HT1080 (cell line): ENCODE measurements at regions not wholly inside any gene's neighbourhood (a gene's known extent, or its start where the extent isn't known, plus 50 kb on each side); places are given as distances from the start of the nearest gene placed in this dataset.
A peak's percentile ranks its signal among the peaks of the same experiment; 100 is the strongest.
"Not testable (repeated sequence)": the region's sequence is repeated elsewhere in the genome, so short reads cannot be mapped to it uniquely, and the experiment has no call there.

ENCODE experiments used
- DNase-seq: peaks from one replicate; pipeline ENCODE4 v3.0.0-alpha.2; 2015; ENCODE audit warnings: low read depth

DNA sequence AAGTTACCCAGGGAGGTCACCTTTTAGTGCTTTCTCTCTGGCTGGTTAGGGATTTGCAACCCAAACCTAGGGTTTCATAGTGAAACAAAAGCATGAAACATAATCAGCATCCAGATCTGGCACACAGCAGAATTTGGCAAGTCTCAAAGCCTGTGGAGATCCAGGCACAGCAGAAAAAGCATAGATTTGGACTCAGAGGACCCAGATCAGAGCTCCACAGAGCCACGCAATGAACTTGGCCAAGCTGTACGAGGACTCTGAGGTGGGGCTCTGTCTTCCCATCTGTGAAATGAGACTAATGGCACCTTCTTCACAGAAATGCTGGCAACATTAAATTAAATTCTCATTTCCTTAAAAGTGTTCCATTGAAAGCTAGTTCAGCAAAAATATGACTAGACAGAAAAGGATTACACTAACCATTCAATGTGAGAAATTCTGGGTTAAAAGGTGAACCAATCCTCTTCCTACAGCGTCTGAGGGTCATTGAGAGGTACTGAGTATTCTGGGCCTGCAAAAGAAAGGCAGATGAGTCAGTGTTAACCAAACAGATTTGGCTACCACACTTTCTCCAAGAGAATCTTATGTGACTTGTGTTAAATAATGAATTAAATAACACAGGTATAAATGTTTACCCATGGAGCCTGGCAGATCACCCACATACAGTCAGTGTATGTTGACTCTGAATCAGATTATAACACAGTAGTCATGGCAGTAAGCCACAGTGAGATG is 266.3 kb downstream of the MREG start:
- peak; percentile 48 for DNase-seq

DNA sequence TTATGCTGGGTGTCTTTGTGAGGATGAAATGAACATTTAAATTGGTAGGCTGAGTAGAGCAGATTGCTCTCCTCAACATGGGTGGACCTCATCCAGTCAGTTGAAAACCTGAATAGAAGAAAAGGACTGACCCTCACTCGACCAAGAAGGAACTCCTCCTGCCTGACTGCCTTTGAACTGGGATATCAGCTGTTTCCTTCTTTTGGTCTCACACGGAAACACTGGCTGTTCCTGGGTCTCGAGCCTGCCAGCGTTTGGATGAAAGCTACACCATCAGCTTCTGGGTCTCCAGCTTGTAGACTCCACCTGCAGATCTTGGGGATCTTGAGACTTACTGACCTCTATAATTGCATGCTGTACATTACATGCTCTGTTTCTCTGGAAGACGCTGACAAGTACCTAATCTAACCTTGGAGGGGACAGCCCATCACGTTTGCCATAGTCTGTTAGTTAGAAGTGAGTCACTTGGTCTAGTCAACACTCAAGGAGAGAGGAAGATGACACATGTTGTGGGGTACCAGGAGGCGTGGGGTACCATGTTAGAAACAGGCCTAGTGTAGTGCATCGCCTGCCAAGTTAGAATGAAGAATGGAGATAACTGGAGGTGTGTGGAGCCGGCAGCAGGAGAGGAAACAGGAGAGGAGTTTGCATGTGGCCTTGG is 267.0 kb downstream of the MREG start:
- no peak for DNase-seq

DNA sequence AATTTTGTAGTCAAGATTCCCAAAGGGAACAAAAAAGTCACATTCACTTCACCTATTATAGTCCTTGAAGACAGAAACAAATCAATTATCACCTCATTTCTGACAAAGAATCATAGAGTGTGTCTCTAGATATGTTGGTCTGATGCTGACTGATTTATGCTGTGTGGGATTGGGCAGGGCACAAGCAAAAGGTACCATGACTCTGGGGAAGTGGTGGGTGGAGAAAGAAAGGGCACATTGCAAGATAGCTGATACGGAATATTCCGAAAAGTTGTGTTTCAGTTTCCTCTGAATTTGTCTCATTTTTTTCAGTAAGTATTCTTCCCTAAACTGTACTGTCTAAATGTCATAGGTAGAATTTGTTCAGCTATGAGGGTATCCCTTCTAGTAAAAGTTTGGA is 268.0 kb downstream of the MREG start:
- DNase-seq = no peak

DNA sequence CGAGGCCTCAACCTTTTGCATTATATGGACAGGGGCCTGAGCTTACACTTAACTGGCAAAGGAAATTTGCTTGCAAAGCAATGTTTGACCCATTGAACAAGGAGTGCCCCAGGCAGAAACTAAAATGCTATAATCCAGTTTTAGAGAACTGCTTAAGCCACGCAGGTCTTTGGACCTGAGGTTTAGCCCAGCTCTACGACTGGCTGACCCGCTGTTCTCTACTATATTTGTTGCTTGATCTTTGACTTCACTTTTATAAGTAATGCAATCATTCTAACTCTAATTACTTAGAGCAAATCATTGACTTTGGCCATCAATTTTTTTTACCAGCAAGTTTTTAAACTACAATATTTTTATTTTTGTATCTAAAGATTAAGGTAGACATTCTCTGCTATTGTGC is 268.8 kb downstream of the MREG start:
- DNase-seq = no peak

DNA sequence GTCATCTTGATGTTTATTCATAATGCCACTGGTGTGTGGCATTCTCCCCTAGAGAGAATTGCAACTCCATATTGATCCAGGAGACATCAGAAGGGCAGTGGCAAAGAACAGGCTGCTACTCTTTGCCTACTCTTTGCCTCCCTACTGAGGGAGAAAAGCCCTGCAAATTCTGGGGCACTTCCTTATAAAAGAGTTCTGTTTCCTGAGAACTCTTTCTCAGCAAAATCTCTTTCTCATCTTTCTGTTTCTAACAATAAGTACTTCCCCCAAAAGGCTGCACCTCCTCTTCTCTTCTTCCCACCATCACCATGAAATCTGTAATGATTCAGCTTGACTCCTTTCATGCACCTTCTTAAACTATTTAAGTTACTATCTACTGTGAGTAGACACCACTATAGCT is 270.3 kb downstream of the MREG start:
- DNase-seq = no peak

DNA sequence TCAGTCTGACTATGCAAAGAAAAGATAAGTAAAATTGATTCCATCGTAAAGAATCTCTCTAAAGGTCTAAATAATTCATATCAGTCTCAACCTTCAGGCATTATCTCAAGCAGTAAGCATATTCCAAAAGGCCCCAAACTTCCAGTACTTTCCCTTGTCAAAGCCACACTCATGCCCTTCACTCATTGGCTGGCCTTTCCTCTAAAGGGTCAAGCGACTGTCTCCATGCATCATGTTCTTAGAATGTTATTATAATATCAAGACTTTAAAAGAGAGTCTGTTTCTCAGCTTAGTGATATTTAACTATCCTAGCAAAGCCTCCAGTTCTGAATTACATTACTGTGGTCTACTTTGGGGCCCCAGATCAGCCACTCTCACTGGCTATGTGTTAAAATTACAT is 271.3 kb downstream of the MREG start:
- no peak for DNase-seq

DNA sequence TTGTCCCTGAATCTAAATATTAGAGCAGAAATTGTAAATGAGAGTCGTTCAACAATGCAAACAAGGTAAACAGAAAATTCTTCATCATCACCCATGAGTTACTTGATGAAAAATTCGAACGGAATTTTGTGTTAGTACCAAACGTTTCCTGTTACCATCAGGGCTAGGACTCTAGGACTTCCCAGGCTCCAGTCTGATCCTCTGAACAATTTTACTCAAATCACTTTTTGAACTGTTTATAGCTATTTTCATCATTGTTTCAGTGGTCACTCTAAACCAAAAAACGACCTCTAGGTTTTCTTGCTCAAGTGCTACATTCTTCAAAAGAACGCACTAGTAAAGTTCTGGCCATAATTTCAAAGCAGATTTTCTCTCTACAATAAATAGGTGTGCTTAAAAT is 273.3 kb downstream of the MREG start:
- no peak for DNase-seq

DNA sequence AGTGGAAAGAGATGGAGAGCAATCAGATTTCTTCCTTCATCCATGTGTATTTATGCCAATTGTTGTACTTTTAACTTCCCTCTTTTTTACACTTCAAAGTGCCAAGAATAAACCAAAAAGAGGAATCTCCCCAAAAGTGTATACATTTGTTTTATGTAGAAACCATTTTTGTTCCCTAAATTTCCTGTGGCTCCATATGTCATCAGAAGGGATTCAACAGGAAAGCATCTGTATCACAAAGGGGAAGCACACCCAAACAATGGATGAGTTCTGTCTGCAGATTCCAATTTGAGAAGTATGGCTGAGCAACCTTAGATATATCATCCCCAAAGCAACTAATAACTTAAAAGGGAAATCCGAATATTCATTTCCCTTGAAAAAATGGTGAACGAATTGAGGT is 275.0 kb downstream of the MREG start:
- DNase-seq = no peak

DNA sequence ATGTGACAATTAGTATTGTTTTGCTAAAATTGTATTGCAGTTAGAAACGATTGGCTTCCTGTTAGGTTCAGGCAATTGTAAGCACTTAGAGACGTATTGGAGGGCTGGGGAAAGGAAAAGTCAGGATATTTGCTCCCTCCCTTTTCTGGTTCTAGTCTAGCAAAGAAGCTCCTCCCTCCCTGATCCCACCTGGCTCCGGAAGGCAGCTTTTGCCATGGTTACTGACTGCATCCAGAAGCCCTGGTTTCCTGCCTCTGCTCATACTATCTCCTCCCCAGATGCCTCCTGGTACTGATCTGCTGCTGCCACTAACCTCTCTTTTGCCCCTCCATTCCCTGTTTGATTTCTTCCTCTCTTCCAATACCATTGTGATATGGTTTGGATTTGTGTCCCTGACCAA is 275.9 kb downstream of the MREG start:
- DNase-seq = no peak

DNA sequence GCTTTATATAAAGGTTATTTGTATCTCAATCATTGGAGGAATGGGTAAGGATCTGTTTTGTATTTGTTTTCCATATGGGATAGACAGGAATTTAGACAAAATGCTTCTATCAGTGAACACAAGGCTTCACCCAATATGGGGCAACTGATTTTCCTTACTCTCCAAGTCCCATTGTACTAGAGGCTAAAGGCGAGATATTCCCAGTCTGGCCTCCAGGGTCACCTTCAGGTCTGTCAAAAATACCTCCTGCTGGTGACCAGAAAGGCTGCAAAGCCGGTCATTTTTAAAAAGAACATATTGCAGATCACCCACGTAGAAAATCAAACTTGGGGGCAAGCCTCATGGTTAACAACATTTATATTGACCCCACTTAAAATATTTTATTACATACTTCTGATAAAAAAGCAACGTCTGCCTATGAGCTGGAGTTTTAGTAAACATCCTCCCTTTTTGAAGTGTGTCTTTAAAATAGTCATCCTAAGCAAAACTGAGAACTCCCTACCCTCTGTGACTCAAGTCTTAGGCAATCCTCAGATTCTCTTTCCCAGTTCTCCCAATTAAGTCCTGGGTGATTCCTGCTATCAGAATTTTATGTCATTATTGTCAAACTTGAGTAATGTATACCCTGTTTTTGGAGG is 276.6 kb downstream of the MREG start:
- peak; percentile 44 for DNase-seq

DNA sequence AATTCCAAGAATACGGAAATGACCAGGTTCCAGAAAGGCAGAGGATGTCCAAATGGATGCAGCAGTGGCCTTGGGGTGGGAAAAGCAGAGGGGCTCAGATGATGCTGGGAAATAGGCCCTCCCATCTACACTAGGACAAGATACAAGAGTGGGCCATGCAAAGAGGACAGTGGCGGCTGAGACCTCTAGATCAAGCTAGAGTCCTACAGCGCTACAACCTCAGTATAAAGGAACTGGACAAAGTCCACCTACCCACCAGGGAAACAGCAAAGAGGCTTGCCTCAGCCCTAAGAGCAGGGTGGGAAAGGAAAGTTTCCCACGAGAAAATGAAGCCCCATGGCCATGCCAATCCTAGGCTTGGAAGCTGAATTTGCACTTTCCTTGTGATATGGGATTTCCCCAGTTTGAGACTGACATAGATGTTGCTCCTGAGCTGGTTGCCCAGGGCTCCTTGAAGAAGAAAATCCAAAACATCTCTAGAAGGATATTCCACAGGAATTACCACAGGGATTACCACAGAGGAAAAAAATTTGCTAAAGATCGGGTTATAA is 282.2 kb downstream of the MREG start:
- no peak for DNase-seq

DNA sequence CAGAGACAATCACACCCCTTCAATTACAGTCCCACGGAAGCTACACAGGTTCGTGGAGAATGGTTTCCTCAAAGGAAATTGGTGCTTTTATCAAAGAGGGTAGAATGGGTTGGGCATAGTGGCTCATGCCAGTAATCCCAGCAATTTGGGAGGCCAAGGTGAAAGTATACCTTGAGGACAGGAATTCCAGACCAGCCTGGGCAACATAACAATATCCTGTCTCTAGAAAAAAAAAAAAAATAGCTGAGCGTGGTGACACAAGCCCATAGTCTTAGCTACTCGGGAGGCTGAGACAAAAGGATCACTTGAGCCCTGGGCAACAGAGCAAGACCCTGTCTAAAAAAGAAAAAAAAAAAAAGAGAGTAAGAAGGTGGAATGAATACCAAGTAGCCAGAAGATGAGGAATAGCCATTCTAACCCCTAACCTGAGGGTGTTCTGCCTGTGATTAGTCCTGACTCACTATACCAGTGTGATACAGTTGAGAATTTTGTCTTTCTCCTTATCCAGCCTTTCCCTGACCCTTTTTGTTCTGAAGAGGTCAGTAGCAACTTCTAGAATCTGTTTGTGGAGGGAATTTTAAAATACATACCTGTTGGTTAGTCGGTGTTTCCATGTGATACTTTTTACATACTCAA is 283.2 kb downstream of the MREG start:
- DNase-seq = no peak

DNA sequence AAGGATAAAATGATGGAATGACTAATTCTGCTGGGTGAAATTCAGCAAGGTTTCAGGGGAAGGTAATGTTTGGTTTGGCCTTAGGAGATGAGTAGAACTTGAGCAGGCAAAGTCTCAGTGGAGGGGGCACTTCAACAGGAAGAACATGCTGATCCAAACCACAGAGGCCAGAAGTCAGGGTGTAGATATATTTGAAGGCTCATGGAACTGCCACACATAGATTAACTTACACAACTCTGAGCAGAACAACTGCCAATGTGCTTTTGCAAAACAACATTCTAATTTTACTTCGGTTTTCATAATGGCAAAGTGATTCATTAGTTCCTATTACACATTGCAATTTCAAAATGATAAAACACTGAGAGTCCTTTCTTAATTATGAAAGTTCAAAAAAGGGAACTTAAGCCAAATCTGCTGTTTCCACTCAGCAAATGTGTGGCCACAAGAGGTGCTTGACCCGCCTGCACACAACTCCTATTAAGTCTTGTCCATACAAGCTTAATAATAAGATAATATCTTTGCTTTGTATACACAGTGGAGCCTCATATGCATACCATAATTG is 284.8 kb downstream of the MREG start:
- DNase-seq = peak; percentile 97

DNA sequence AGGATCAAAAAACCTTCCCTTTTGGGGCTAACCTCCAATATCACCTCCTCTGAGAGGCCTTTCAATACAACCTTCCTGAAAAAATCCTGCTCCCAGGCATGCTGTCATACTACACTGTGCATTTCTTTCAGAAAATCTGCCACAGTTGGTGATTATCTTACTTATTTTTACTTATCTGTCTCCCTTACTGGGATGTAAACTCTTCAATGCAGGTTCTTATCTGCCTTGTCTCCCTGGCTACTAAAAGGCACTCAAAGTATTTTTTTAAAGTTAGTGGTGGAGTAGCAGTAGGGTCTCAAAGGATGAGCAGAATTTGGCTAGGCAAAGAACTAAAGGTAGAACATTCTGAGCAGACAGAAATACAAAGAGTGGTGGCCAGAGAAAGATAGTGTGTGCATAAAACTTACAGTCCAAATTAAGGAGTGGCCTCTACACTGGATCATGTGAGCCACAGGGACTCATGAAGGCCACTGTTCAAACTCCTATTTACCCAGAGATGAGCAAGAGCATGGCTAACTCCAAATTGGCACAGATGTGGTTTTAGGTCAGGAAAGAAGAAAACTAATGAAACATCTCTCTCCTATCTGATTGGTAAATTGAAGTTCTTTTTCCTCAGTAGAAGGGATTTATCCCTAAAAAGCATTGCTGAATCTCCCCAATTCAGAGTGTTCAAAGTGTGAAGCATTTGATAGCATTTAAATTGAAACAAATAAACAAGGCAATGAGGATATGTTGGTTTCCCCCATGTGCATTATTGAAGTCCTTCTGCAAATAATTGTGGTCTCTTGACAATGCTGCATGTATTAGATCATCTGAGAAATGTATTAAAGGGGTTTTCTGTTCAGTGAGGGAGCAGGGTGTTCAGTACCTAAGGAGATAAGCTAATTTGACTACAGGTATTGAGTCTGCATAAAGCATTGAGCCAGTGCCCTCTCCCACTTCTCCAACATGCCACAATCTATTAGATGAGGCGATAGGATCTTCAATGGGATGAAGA is 285.5 kb downstream of the MREG start:
- peak; percentile 63 for DNase-seq

DNA sequence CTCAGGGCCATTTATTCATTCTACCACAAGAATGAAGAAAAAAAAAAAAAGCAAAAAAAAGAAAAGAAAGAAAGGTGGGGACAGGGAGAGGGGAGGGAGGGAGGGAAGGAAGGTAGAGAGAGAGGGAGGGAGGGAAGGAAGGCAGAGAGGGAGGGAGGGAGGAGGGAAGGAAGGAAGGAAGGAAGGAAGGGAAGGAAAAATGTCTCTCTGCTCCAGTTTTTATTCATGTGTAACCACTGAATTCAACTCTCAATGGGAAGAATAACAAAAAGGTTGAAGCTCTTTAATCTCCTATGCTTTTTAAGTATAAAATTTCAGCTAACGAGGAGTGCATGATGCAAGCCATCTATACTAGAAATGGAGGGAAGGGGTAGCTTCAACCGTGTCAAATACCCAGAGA is 287.3 kb downstream of the MREG start:
- DNase-seq = no peak

DNA sequence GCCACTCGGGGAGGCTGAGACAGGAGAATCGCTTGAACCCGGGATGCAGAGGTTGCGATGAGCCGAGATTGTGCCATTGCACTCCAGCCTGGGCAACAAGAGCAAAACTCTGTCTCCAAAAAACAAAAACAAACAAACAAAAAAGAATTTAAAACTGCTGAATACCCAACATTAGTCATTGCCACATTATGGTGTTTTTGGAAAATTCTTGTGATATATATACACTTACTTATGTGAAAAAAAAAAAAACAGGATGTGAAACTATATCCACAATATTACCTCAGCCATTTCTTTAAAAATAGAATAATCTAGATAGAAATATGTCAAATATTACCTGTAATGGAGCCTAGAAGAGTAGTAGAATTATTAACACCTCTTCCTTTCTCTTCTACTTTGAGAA is 288.3 kb upstream of the FN1 start:
- DNase-seq = no peak

DNA sequence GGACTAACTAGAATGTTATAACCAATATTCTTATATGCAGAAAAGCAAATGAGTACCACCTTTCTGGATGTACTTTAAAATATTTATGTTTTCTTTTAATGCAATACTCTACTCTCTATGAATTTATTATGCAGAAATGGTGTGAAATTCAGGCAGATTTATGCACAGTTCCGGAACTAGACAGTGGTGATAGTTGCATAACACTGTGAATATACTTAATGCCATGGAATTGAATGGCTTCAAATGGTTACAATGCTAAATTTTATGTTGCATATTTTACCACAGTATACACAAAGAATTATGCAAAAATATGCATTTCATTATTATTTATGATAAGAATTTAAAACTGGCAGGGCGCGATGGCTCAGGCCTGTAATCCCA is 287.8 kb upstream of the FN1 start:
- DNase-seq = no peak

DNA sequence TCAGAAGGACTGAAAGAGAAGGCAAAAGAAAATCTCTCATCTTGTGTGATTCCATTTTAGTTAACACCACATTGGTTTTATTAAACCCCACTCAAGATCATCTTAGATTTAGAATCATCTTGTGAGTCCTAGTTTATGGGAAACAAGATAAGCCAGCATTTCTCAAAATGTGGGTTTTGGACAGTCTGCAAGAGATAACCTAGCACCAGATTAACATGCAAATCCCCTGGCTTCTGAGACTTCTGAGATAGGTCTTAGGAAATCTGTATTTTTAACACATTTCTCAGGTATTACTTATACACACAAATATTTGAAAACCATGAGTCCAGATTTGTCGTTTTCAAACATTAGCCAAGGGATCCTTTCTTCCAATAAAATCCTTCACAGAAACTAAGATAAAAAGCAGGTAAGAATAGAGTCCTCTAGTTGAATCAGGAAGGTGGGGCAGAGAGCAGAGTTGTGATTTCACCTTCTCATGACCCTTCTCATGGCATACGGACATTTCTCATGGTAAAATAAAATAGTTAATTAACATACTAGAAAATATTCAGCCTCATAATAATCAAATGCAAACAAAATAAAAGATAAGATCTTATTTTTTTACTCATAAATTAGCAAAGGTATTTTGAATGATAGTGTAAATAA is 287.2 kb upstream of the FN1 start:
- no peak for DNase-seq

DNA sequence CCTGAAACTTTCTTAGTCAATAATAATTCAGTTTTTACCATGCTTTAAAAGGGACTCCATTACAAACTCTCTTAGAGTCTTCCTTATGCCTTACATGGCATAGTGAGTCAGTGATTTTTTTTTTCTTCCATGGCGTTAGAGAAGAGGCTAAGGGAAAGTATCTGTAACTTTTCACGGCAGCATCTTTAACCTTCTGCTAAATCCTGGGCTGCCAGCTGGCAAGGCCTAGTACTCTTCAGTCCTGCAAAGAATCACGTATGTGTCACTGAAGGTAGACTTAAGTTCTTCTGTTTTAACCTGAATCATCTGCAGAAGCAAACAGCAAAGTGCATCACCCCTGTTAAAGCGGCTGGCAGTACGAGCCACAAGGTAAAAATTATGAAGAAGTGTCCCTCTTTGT is 286.3 kb upstream of the FN1 start:
- DNase-seq = no peak

DNA sequence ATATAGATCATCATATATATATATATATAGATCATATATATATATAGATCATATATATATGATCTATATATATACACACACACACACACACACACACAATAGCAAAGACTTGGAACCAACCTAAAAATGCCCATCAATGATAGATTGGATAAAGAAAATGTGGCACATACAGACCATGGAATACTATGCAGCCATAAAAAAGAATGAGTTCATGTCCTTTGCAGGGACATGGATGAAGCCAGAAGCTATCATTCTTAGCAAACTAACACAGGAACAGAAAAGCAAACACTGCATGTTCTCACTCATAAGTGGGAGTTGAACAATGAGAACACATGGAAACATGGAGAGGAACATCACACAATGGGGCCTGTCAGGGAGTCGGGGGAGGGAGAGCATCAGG is 285.6 kb upstream of the FN1 start:
- DNase-seq = not testable (repeated sequence)
